Neuronal stem cell (in vitro differentiated cells): ENCODE measurements at regions not wholly inside any gene's neighbourhood (a gene's known extent, or its start where the extent isn't known, plus 50 kb on each side); places are given as distances from the start of the nearest gene placed in this dataset.

ENCODE experiments used
- DNase-seq: peaks from one replicate; pipeline ENCODE4 v3.0.0-alpha.2; 2013; ENCODE audit warnings: low spot score
- H2AFZ ChIP-seq: one replicate; pipeline ENCODE4 v1.6.1; 2013; ENCODE audit warnings: mild to moderate bottlenecking, low read length, inconsistent platforms
- H2AK5ac ChIP-seq: 2 replicates; pipeline ENCODE4 v1.6.1; 2013; ENCODE audit warnings: low read depth, mild to moderate bottlenecking, inconsistent platforms, low read length, moderate library complexity, mixed read lengths
- H2BK120ac ChIP-seq: 2 replicates; pipeline ENCODE4 v1.6.1; 2013; ENCODE audit warnings: low read depth, mild to moderate bottlenecking, inconsistent platforms, low read length, moderate library complexity, mixed read lengths
- H2BK12ac ChIP-seq: one replicate; pipeline ENCODE4 v1.6.1; 2013; ENCODE audit warnings: low read length, inconsistent platforms
- H2BK15ac ChIP-seq: 2 replicates; pipeline ENCODE4 v1.6.1; 2013; ENCODE audit warnings: mild to moderate bottlenecking, low read length, inconsistent platforms, mixed read lengths
- H2BK5ac ChIP-seq: one replicate; pipeline ENCODE4 v1.6.1; 2013; ENCODE audit warnings: inconsistent platforms, mild to moderate bottlenecking, low read length, moderate library complexity
- H3K14ac ChIP-seq: one replicate; pipeline ENCODE4 v1.6.1; 2013; ENCODE audit warnings: low read length, inconsistent platforms
- H3K18ac ChIP-seq: 2 replicates; pipeline ENCODE4 v1.6.1; 2013; ENCODE audit warnings: low read length, inconsistent platforms
- H3K23ac ChIP-seq: 2 replicates; pipeline ENCODE4 v1.6.1; 2013; ENCODE audit warnings: low read depth, mild to moderate bottlenecking, mixed read lengths, low read length, inconsistent platforms; ENCODE audit not compliant: poor library complexity
- H3K27ac ChIP-seq: replicated peaks from 3 replicates; pipeline ENCODE4 v1.5.1; 2013; ENCODE audit warnings: low read length, inconsistent platforms
- H3K27me3 ChIP-seq, 3 experiments: 2 replicates each; pipeline ENCODE4 v1.6.1; 2013; ENCODE audit warnings: low read length in 3 of 3, mild to moderate bottlenecking in 2 of 3, inconsistent platforms in 1 of 3, low read depth in 1 of 3, mixed read lengths in 1 of 3, moderate library complexity in 1 of 3; ENCODE audit not compliant: control insufficient read depth in 3 of 3, insufficient read depth in 3 of 3
- H3K36me3 ChIP-seq, 2 donors: replicated peaks in 1 of 2; 2 replicates each; pipeline ENCODE4 v1.6.1; 2013; ENCODE audit warnings: low read length in 2 of 2; ENCODE audit not compliant: control insufficient read depth in 2 of 2, insufficient read depth in 2 of 2
- H3K4ac ChIP-seq: 2 replicates; pipeline ENCODE4 v1.6.1; 2013; ENCODE audit warnings: inconsistent platforms, mild to moderate bottlenecking, low read length, moderate library complexity
- H3K4me1 ChIP-seq, 2 donors: 1 replicate in 1 of 2; 2 replicates in 1 of 2; pipeline ENCODE4 v1.6.1; 2013; ENCODE audit warnings: low read length in 2 of 2, low read depth in 1 of 2; ENCODE audit not compliant: control insufficient read depth in 2 of 2, insufficient read depth in 1 of 2
- H3K4me2 ChIP-seq: one replicate; pipeline ENCODE4 v1.6.1; 2013; ENCODE audit warnings: mild to moderate bottlenecking, low read length, inconsistent platforms; ENCODE audit not compliant: insufficient read depth, poor library complexity, severe bottlenecking
- H3K4me3 ChIP-seq, 2 donors: 2 replicates each; pipeline ENCODE4 v1.5.1; 2013; ENCODE audit warnings: low read length in 2 of 2, mild to moderate bottlenecking in 2 of 2, inconsistent platforms in 1 of 2, moderate library complexity in 1 of 2
- H3K79me1 ChIP-seq: one replicate; pipeline ENCODE4 v1.6.1; 2013; ENCODE audit warnings: low read depth, mild to moderate bottlenecking, inconsistent platforms, low read length, moderate library complexity
- H3K9ac ChIP-seq: one replicate; pipeline ENCODE4 v1.6.1; 2013; ENCODE audit warnings: mild to moderate bottlenecking, low read depth, low read length, inconsistent platforms; ENCODE audit not compliant: poor library complexity
- H3K9me3 ChIP-seq, 2 donors: replicated peaks in 1 of 2; 2 replicates each; pipeline versions ENCODE3 to v1.6.1; 2013; ENCODE audit warnings: low read length in 2 of 2, mild to moderate bottlenecking in 2 of 2, inconsistent platforms in 1 of 2, low read depth in 1 of 2, mixed read lengths in 1 of 2, moderate library complexity in 1 of 2; ENCODE audit not compliant: control insufficient read depth in 2 of 2, insufficient read depth in 1 of 2
- H4K8ac ChIP-seq: one replicate; pipeline ENCODE4 v1.6.1; 2013; ENCODE audit warnings: low read depth, mild to moderate bottlenecking, inconsistent platforms, low read length, moderate library complexity
- H4K91ac ChIP-seq: one replicate; pipeline ENCODE4 v1.6.1; 2013; ENCODE audit warnings: low read length, low read depth, mild to moderate bottlenecking, inconsistent platforms; ENCODE audit not compliant: poor library complexity
- WGBS, 2 donors: extraction: QIAGEN DNeasy Blood & Tissue Kit; methylation state at CpG; one replicate each; pipeline ENCODE4 v1.1.7; 2013; ENCODE audit warnings: missing lambda C conversion rate in 2 of 2, mixed read lengths in 1 of 2; ENCODE audit not compliant: insufficient read length in 2 of 2, insufficient replicate concordance in 1 of 2; ENCODE audit errors: extremely low coverage in 2 of 2; 5-methylcytosine and 5-hydroxymethylcytosine counted together

DNA sequence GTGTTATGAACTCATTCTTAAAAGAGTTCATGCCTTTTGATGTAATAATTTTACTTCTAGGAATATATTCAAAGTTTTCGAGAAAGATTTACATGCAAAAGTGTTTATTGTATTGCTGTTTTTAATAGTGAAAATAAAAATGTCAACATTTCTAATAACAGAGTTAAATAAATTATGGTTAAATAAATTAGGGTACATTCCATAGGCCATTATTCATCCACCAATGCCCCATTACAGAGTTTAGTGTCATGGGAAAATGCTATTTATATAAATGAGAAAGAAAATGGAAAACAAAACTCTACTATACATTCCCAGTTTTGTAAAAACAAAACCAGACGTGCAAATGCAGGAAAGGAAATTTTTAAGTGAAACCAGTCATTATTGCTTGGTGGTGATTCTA is 538.1 kb upstream of the TBL1XR1 start:
- Histone ChIP-seq H3K79me1 (no peaks in the 10 kb centered on the region), H2AFZ (no peak overlapping the region), H2AK5ac (no peak overlapping the region), H3K4me3 (no peak overlapping the region), H3K9ac (no peak overlapping the region), H3K27me3 (no peaks in the 10 kb centered on the region), H2BK5ac (no peak overlapping the region), H2BK120ac (no peak overlapping the region), H4K91ac (no peak overlapping the region), H3K23ac (no peak overlapping the region), H3K27ac (no peak overlapping the region), H3K9me3 (no peaks in the 10 kb centered on the region), H3K36me3 (no peaks in the 10 kb centered on the region), H3K4ac (no peak overlapping the region), H3K4me1 (peaks cover 5 to 6% of the 10 kb centered on the region in 2 donors), H3K14ac (no peak overlapping the region), H2BK12ac (no peak overlapping the region), H3K4me2 (no peak overlapping the region), H4K8ac (no peak overlapping the region), H2BK15ac (no peak overlapping the region), H3K18ac (no peak overlapping the region)
- WGBS, 2 donors = no CpG with 5 or more reads among the region's 2 CpGs
- no peak for DNase-seq

- Histone ChIP-seq H3K18ac (no peak overlapping the region), H3K9ac (no peak overlapping the region), H2BK120ac (no peak overlapping the region), H3K27me3 (no peaks in the 10 kb centered on the region), H3K4me1 (peaks cover 3 to 10% of the 10 kb centered on the region in 2 donors), H3K4ac (no peak overlapping the region), H3K36me3 (no peaks in the 10 kb centered on the region), H4K8ac (no peak overlapping the region), H3K14ac (no peak overlapping the region), H3K23ac (no peak overlapping the region), H3K27ac (no peak overlapping the region), H2BK15ac (no peak overlapping the region), H3K79me1 (no peaks in the 10 kb centered on the region), H3K9me3 (no peaks in the 10 kb centered on the region), H2BK5ac (no peak overlapping the region), H4K91ac (no peak overlapping the region), H3K4me2 (no peak overlapping the region), H2AK5ac (no peak overlapping the region), H2BK12ac (no peak overlapping the region), H3K4me3 (no peak overlapping the region), H2AFZ (no peak overlapping the region)
- no CpG with 5 or more reads among the region's 5 CpGs for WGBS, 2 donors
- no peak for DNase-seq
These were observed 542.2 kb upstream of the TBL1XR1 start for GRCh38 chr3:177739461-177739860.

- H3K27ac ChIP-seq = no peak overlapping the region
- H2BK5ac ChIP-seq = no peak overlapping the region
- H3K9ac ChIP-seq = no peak overlapping the region
- peak overlapping the region; percentile 50 for H2AFZ ChIP-seq
- H3K4ac ChIP-seq = no peak overlapping the region
- no peak overlapping the region for H2BK12ac ChIP-seq
- H3K36me3 ChIP-seq = no peaks in the 10 kb centered on the region
- no peak overlapping the region for H2BK120ac ChIP-seq
- no peaks in the 10 kb centered on the region for H3K79me1 ChIP-seq
- H3K23ac ChIP-seq = no peak overlapping the region
- no peak overlapping the region for H4K8ac ChIP-seq
- H2AK5ac ChIP-seq = no peak overlapping the region
- no peak for DNase-seq
- H3K4me2 ChIP-seq = no peak overlapping the region
- H3K14ac ChIP-seq = no peak overlapping the region
- 100% methylated on average over 1 of the region's 3 CpGs; no CpG with 5 or more reads in 1 of the 2 donors for WGBS, 2 donors
- no peak overlapping the region for H2BK15ac ChIP-seq
- H3K4me3 ChIP-seq = no peak overlapping the region
- H3K27me3 ChIP-seq = no peaks in the 10 kb centered on the region
- peaks cover 3 to 10% of the 10 kb centered on the region in 2 donors for H3K4me1 ChIP-seq
- H3K18ac ChIP-seq = no peak overlapping the region
- H3K9me3 ChIP-seq = no peaks in the 10 kb centered on the region
- H4K91ac ChIP-seq = no peak overlapping the region
These were observed 543.0 kb upstream of the TBL1XR1 start for GRCh38 chr3:177740254-177740653.

GRCh38 chr3:177742273-177742672 is 545.0 kb upstream of the TBL1XR1 start:
- Histone ChIP-seq H2BK15ac (no peak overlapping the region), H3K9ac (no peak overlapping the region), H2BK120ac (no peak overlapping the region), H3K4me2 (no peak overlapping the region), H3K4me1 (peaks cover 3 to 17% of the 10 kb centered on the region in 2 donors), H2BK5ac (no peak overlapping the region), H3K27ac (no peak overlapping the region), H2AK5ac (no peak overlapping the region), H3K9me3 (no peaks in the 10 kb centered on the region), H3K18ac (no peak overlapping the region), H3K27me3 (no peaks in the 10 kb centered on the region), H3K4me3 (no peak overlapping the region), H2BK12ac (no peak overlapping the region), H3K4ac (no peak overlapping the region), H3K36me3 (no peaks in the 10 kb centered on the region), H4K8ac (no peak overlapping the region), H2AFZ (no peak overlapping the region), H3K79me1 (no peaks in the 10 kb centered on the region), H4K91ac (no peak overlapping the region), H3K23ac (no peak overlapping the region), H3K14ac (no peak overlapping the region)
- no peak for DNase-seq
- 100% methylated on average over 1 of the region's 4 CpGs for WGBS, 2 donors
